ENCODE measurements at regions not wholly inside any gene's neighbourhood (a gene's known extent, or its start where the extent isn't known, plus 50 kb on each side); places are given as distances from the start of the nearest gene placed in this dataset.

GRCh38 chr5:7246287-7246686, 149.7 kb upstream of the ADCY2 start:
- no peak overlapping the region for H2AK5ac ChIP-seq (ENCODE audit: insufficient read length, low read length)
- no peaks in the 10 kb centered on the region for H3K9me3 Mint-ChIP-seq
- 0 out of 2 replicates have a peak, but pooled peaks cover 4% of the 10 kb centered on the region for H3K27me3 ChIP-seq (ENCODE audit: insufficient read depth, low read length)
- no peaks in the 10 kb centered on the region for H3K23me2 ChIP-seq (ENCODE audit: insufficient read length, low read depth, low read length, poor library complexity, severe bottlenecking)
- no peak overlapping the region for H3K18ac ChIP-seq (ENCODE audit: insufficient read length, low read depth, low read length)
- H2BK20ac ChIP-seq (ENCODE audit: low read depth, low read length, poor library complexity, severe bottlenecking): no peak overlapping the region
- WGBS (ENCODE audit: extremely low coverage, insufficient read length, low lambda C conversion rate): no CpG with 5 or more reads among the region's 1 CpG
- no peak overlapping the region for H3K23ac ChIP-seq (ENCODE audit: insufficient read length, low read depth, low read length)
- peaks cover 0 to 3% of the 10 kb centered on the region in 2 experiments; a peak in 3 of 4 replicates for H3K4me1 Mint-ChIP-seq
- H2BK5ac ChIP-seq (ENCODE audit: insufficient read length, low read length): no peak overlapping the region
- H3K4me3 Mint-ChIP-seq: no peak overlapping the region
- no peaks in the 10 kb centered on the region for H3K9me3 ChIP-seq (ENCODE audit: control insufficient read depth, low read depth, low read length)
- no peaks in the 10 kb centered on the region for H4K20me1 ChIP-seq (ENCODE audit: control insufficient read depth, insufficient read depth, insufficient read length)
- H4K91ac ChIP-seq (ENCODE audit: insufficient read length, low read depth, low read length): no peak overlapping the region
- H3K4me1 ChIP-seq (ENCODE audit: insufficient read depth, low read length): no peaks in the 10 kb centered on the region; the same call in none of the 2 replicates
- no peak overlapping the region for H3K4me2 ChIP-seq (ENCODE audit: insufficient read depth, insufficient read length, low read length)
- H3K27ac Mint-ChIP-seq: no peak overlapping the region
- peaks cover 4% of the 10 kb centered on the region; the same call in 1 of the 2 replicates for H3K79me2 ChIP-seq (ENCODE audit: insufficient read depth, low read length)
- DNase-seq: no peak
- no peak for TF ChIP-seq CTCF (conservative IDR thresholded peaks at IDR 0.05)
- no peaks in the 10 kb centered on the region for H3K79me1 ChIP-seq (ENCODE audit: insufficient read depth, low read depth, low read length, poor library complexity, severe bottlenecking)
- H3K4ac ChIP-seq (ENCODE audit: low read depth, low read length): no peak overlapping the region
- H2BK15ac ChIP-seq (ENCODE audit: low read depth, low read length): no peak overlapping the region
- H3K36me3 Mint-ChIP-seq (ENCODE audit: insufficient read depth in 1 of 3, low read depth in 3 of 3): no peaks in the 10 kb centered on the region
- H2BK12ac ChIP-seq (ENCODE audit: insufficient read length, low read depth, low read length): no peak overlapping the region
- H2AFZ ChIP-seq (ENCODE audit: low read length): no peak overlapping the region
- H2BK120ac ChIP-seq (ENCODE audit: low read depth, low read length, poor library complexity, severe bottlenecking): no peak overlapping the region
- H3K56ac ChIP-seq (ENCODE audit: insufficient read length, low read depth, low read length): no peak overlapping the region
- H4K5ac ChIP-seq (ENCODE audit: insufficient read length, low read depth, low read length): no peak overlapping the region
- no peak overlapping the region for H3K14ac ChIP-seq (ENCODE audit: insufficient read depth, low read length)
- H3K27ac ChIP-seq (ENCODE audit: insufficient read length, low read depth, low read length): no peak overlapping the region
- no peak overlapping the region for H4K8ac ChIP-seq (replicated peaks; ENCODE audit: insufficient read length, low read depth, low read length)
- no peak overlapping the region for H3K9ac ChIP-seq (ENCODE audit: extremely low read depth, insufficient read length, low read length)
- H3K27me3 Mint-ChIP-seq (ENCODE audit: low read depth): no peaks in the 10 kb centered on the region
- H3T11ph ChIP-seq (ENCODE audit: low read length): no peak overlapping the region

Measured in H9 (cell line).